ENCODE measurements at regions not wholly inside any gene's neighbourhood (a gene's known extent, or its start where the extent isn't known, plus 50 kb on each side); places are given as distances from the start of the nearest gene placed in this dataset.

- no peak for DNase-seq
- Histone ChIP-seq H3K4me1 (no peaks in the 10 kb centered on the region), H3K36me3 (no peaks in the 10 kb centered on the region), H3K27me3 (no peaks in the 10 kb centered on the region), H3K27ac (no peak overlapping the region), H3K9me3 (no peaks in the 10 kb centered on the region), H3K4me3 (no peak overlapping the region)
- no peak for ATAC-seq
- intact Hi-C loops (cut with DNase I) = no loop called here
- TF ChIP-seq POLR2A (IDR thresholded peaks at IDR 0.05) = no peak
- TF ChIP-seq, protein P1, sequence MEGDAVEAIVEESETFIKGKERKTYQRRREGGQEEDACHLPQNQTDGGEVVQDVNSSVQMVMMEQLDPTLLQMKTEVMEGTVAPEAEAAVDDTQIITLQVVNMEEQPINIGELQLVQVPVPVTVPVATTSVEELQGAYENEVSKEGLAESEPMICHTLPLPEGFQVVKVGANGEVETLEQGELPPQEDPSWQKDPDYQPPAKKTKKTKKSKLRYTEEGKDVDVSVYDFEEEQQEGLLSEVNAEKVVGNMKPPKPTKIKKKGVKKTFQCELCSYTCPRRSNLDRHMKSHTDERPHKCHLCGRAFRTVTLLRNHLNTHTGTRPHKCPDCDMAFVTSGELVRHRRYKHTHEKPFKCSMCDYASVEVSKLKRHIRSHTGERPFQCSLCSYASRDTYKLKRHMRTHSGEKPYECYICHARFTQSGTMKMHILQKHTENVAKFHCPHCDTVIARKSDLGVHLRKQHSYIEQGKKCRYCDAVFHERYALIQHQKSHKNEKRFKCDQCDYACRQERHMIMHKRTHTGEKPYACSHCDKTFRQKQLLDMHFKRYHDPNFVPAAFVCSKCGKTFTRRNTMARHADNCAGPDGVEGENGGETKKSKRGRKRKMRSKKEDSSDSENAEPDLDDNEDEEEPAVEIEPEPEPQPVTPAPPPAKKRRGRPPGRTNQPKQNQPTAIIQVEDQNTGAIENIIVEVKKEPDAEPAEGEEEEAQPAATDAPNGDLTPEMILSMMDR (IDR thresholded peaks at IDR 0.05) = no peak
Observed at GRCh38 chr9:30771163-30771708, 1613.2 kb upstream of the ACO1 start.

DNA sequence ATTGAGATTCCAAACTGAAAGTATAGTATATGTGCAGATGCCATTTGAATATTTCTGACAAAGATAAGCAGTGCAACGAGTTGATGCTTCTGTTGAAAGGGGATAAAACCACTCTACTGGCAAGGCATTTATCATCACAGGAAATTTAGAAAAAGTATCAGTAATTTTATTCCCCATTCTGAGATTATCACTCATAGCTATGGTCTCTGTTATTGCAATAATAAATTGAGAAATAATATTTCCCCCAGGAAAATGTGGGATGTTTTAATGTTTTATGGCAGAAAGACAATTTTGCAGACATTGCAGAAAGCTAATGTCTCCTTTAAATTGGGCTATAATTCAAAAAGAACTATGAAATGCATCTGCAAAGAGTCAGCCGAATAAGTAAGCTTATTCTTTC lies 1612.7 kb upstream of the ACO1 start:
- DNase-seq = no peak
- ATAC-seq = no peak
- Histone ChIP-seq H3K27me3 (no peaks in the 10 kb centered on the region), H3K9me3 (no peaks in the 10 kb centered on the region), H3K4me1 (no peaks in the 10 kb centered on the region), H3K4me3 (no peak overlapping the region), H3K27ac (no peak overlapping the region), H3K36me3 (no peaks in the 10 kb centered on the region)
- TF ChIP-seq, protein P1 (IDR thresholded peaks at IDR 0.05) = no peak
- TF ChIP-seq POLR2A (IDR thresholded peaks at IDR 0.05) = no peak
- WGBS (ENCODE audit: insufficient coverage, low coverage, low lambda C conversion rate, missing lambda C conversion rate) = 16% methylated on average over 2 of the region's 2 CpGs
- intact Hi-C loops (cut with DNase I) = no loop called here

GRCh38 chr9:30773427-30773826 lies 1611.0 kb upstream of the ACO1 start:
- Histone ChIP-seq H3K27ac (no peak overlapping the region), H3K9me3 (no peaks in the 10 kb centered on the region), H3K4me1 (no peaks in the 10 kb centered on the region), H3K27me3 (no peaks in the 10 kb centered on the region), H3K4me3 (no peak overlapping the region), H3K36me3 (no peaks in the 10 kb centered on the region)
- intact Hi-C loops (cut with DNase I) = no loop called here
- no peak for TF ChIP-seq POLR2A (IDR thresholded peaks at IDR 0.05)
- TF ChIP-seq, protein P1 (IDR thresholded peaks at IDR 0.05) = no peak
- ATAC-seq (no peak), DNase-seq (no peak)
- 73% methylated on average over 2 of the region's 10 CpGs for WGBS (ENCODE audit: insufficient coverage, low coverage, low lambda C conversion rate, missing lambda C conversion rate)

DNA sequence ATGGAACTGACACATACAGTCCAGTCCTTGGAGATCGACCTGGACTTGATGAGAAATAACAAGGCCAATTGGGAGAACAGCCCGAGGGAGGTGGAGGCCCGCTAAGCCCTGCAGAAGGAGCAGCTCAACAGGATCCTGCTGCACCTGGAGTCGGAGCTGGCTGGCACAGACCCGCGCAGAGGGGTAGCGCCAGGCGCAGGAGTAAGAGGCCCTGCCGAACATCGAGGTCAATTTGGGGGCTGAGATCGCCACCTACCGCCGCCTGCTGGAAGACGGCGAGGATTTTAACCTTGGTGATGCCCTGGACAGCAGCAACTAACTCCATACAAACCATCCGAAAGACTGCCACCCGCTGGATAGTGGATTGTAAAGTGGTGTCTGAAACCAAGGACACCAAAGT lies 1610.1 kb upstream of the ACO1 start:
- no peaks in the 10 kb centered on the region for H3K27me3 ChIP-seq
- peak in 1 of 3 donors; percentile 43 for DNase-seq
- intact Hi-C loops (cut with DNase I) = no loop called here

More for the DNA sequence above, 1610.1 kb upstream of the ACO1 start:
- ATAC-seq = no peak
- H3K4me1 ChIP-seq = no peaks in the 10 kb centered on the region
- TF ChIP-seq, protein P1 (IDR thresholded peaks at IDR 0.05) = no peak
- TF ChIP-seq POLR2A (IDR thresholded peaks at IDR 0.05) = no peak
- H3K9me3 ChIP-seq = no peaks in the 10 kb centered on the region
- no peak overlapping the region for H3K27ac ChIP-seq
- WGBS (ENCODE audit: insufficient coverage, low coverage, low lambda C conversion rate, missing lambda C conversion rate) = 67% methylated on average over 3 of the region's 17 CpGs
- H3K4me3 ChIP-seq = no peak overlapping the region
- no peaks in the 10 kb centered on the region for H3K36me3 ChIP-seq

All from right lobe of liver (tissue), 6 donors.